H1 (cell line): ENCODE measurements at regions not wholly inside any gene's neighbourhood (a gene's known extent, or its start where the extent isn't known, plus 50 kb on each side); places are given as distances from the start of the nearest gene placed in this dataset.

Experiments used
- CTCF ChIA-PET: fragments of 300-600 bp; sonication (Branson Sonifier 250); formaldehyde crosslinking; loops from one replicate; lab custom pipeline; 2021; ENCODE audit not compliant: partially characterized antibody; lab: Charles Lee
- POLR2A ChIA-PET: fragments of 300-600 bp; sonication (Branson Sonifier 250); formaldehyde crosslinking; loops from one replicate; lab custom pipeline; 2021; ENCODE audit warnings: inconsistent platforms; ENCODE audit not compliant: partially characterized antibody; lab: Charles Lee
- DNase-seq, 2 experiments: peaks; one replicate each; pipeline versions ENCODE4 v3.0.0 to v3.0.0-alpha.2; 2010 to 2022; ENCODE audit warnings: low spot score in 2 of 2, low read depth in 1 of 2, mixed read lengths in 1 of 2
- FAIRE-seq: peaks from 2 replicates; lab custom pipeline; 2011; peaks lifted over from hg19 to GRCh38; lab: Jason Lieb, UNC
- H2AFZ ChIP-seq: 2 replicates; pipeline ENCODE4 v1.8.1; 2012; ENCODE audit warnings: low read length, inconsistent platforms
- H2AK5ac ChIP-seq: 2 replicates; pipeline ENCODE4 v1.6.1; 2013; ENCODE audit warnings: low read depth, low read length
- H2BK120ac ChIP-seq: replicated peaks from 2 replicates; pipeline ENCODE3; 2013; ENCODE audit warnings: low read depth, low read length, inconsistent platforms
- H2BK12ac ChIP-seq: 2 replicates; pipeline ENCODE4 v1.6.1; 2013; ENCODE audit warnings: low read depth, low read length
- H2BK15ac ChIP-seq: 2 replicates; pipeline ENCODE4 v1.6.1; 2013; ENCODE audit warnings: low read length
- H2BK20ac ChIP-seq: 2 replicates; pipeline ENCODE4 v1.6.1; 2013; ENCODE audit warnings: low read length
- H2BK5ac ChIP-seq: 2 replicates; pipeline ENCODE4 v1.6.1; 2013; ENCODE audit warnings: low read depth, low read length
- H3K14ac ChIP-seq: 2 replicates; pipeline ENCODE4 v1.6.1; 2013; ENCODE audit warnings: inconsistent platforms; ENCODE audit not compliant: insufficient read length
- H3K18ac ChIP-seq: 2 replicates; pipeline ENCODE4 v1.6.1; 2013; ENCODE audit warnings: low read length; ENCODE audit errors: extremely low read depth
- H3K23ac ChIP-seq: 2 replicates; pipeline ENCODE4 v1.6.1; 2013; ENCODE audit warnings: inconsistent platforms; ENCODE audit not compliant: insufficient read length
- H3K23me2 ChIP-seq: 2 replicates; pipeline ENCODE4 v1.6.1; 2013; ENCODE audit warnings: low read depth, low read length
- H3K27ac ChIP-seq: 2 replicates; pipeline ENCODE4 v1.6.1; 2011; ENCODE audit warnings: low read depth, low read length, inconsistent platforms
- H3K27me3 ChIP-seq, 4 experiments: replicated peaks in 1 of 4; 1 replicate in 1 of 4; 2 replicates in 3 of 4; pipeline versions ENCODE4 v1.6.1 to v1.8.1; 2011 to 2013; ENCODE audit warnings: low read length in 3 of 4, mild to moderate bottlenecking in 3 of 4, inconsistent platforms in 2 of 4, mixed read lengths in 2 of 4, moderate library complexity in 1 of 4; ENCODE audit not compliant: control insufficient read depth in 3 of 4, insufficient read depth in 3 of 4; ENCODE audit errors: extremely low read depth in 1 of 4
- H3K36me3 ChIP-seq, 4 experiments: 2 replicates each; pipeline versions ENCODE4 v1.6.1 to v1.8.1; 2011 to 2013; ENCODE audit warnings: mild to moderate bottlenecking in 4 of 4, low read length in 3 of 4, moderate library complexity in 2 of 4, control low read depth in 1 of 4, inconsistent platforms in 1 of 4; ENCODE audit not compliant: insufficient read depth in 4 of 4, control insufficient read depth in 2 of 4
- H3K4ac ChIP-seq: replicated peaks from 2 replicates; pipeline ENCODE3; 2013; ENCODE audit warnings: low read length, low read depth, mixed read lengths, inconsistent platforms; ENCODE audit not compliant: insufficient read length
- H3K4me1 ChIP-seq, 4 experiments: replicated peaks in 1 of 4; 1 replicate in 1 of 4; 2 replicates in 3 of 4; pipeline versions ENCODE4 v1.6.1 to v1.8.1; 2011 to 2013; ENCODE audit warnings: low read length in 3 of 4, inconsistent platforms in 2 of 4, mixed read lengths in 1 of 4; ENCODE audit not compliant: insufficient read depth in 4 of 4, control insufficient read depth in 3 of 4
- H3K4me2 ChIP-seq, 2 experiments: 2 replicates each; pipeline versions ENCODE4 v1.6.1 to v1.8.1; 2011 to 2013; ENCODE audit warnings: low read depth in 2 of 2, low read length in 2 of 2, control low read depth in 1 of 2, inconsistent platforms in 1 of 2, mild to moderate bottlenecking in 1 of 2; ENCODE audit not compliant: insufficient read depth in 1 of 2
- H3K4me3 ChIP-seq, 4 experiments: fragments of 200-600, 300-600 bp in 1 of 4; sonication (generic), shearing (Covaris generic), sonication (Bioruptor Twin) in 1 of 4; 2 replicates each; pipeline versions ENCODE4 v1.5.1 to v1.8.1; 2011 to 2016; ENCODE audit warnings: low read length in 4 of 4, low read depth in 3 of 4, control low read depth in 2 of 4, inconsistent platforms in 2 of 4, mild to moderate bottlenecking in 2 of 4, mixed read lengths in 1 of 4, moderate library complexity in 1 of 4; ENCODE audit not compliant: insufficient read depth in 2 of 4; ENCODE audit errors: extremely low read depth in 1 of 4
- H3K56ac ChIP-seq: replicated peaks from 2 replicates; pipeline ENCODE3; 2013; ENCODE audit warnings: low read depth, mild to moderate bottlenecking, mixed read lengths, low read length, inconsistent platforms; ENCODE audit not compliant: insufficient read length
- H3K79me1 ChIP-seq: 2 replicates; pipeline ENCODE4 v1.6.1; 2013; ENCODE audit warnings: low read depth, low read length, control low read depth
- H3K79me2 ChIP-seq, 2 experiments: 2 replicates each; pipeline versions ENCODE4 v1.6.1 to v1.8.1; 2012 to 2013; ENCODE audit warnings: low read length in 2 of 2, mild to moderate bottlenecking in 2 of 2, inconsistent platforms in 1 of 2; ENCODE audit not compliant: insufficient read depth in 2 of 2, control insufficient read depth in 1 of 2
- H3K9ac ChIP-seq, 4 experiments: replicated peaks in 1 of 4; 1 replicate in 1 of 4; 2 replicates in 3 of 4; pipeline versions ENCODE4 v1.6.1 to v1.8.1; 2011 to 2013; ENCODE audit warnings: low read depth in 3 of 4, low read length in 3 of 4, control low read depth in 2 of 4, mild to moderate bottlenecking in 2 of 4, moderate library complexity in 2 of 4, inconsistent platforms in 1 of 4; ENCODE audit errors: extremely low read depth in 1 of 4
- H3K9me3 ChIP-seq, 2 experiments: 2 replicates each; pipeline versions ENCODE4 v1.6.1 to v1.8.1; 2012 to 2013; ENCODE audit warnings: mild to moderate bottlenecking in 2 of 2, moderate library complexity in 2 of 2, control low read depth in 1 of 2, inconsistent platforms in 1 of 2, low read depth in 1 of 2, low read length in 1 of 2, mixed read lengths in 1 of 2; ENCODE audit not compliant: insufficient read depth in 2 of 2
- H4K20me1 ChIP-seq, 2 experiments: replicated peaks in 1 of 2; 2 replicates each; pipeline versions ENCODE3 to v1.8.1; 2011 to 2013; ENCODE audit warnings: inconsistent platforms in 2 of 2, low read length in 2 of 2, mild to moderate bottlenecking in 1 of 2; ENCODE audit not compliant: insufficient read depth in 2 of 2, control insufficient read depth in 1 of 2
- H4K5ac ChIP-seq: 2 replicates; pipeline ENCODE4 v1.6.1; 2013; ENCODE audit warnings: low read length, low read depth, mixed read lengths, inconsistent platforms; ENCODE audit not compliant: insufficient read length
- H4K8ac ChIP-seq: 2 replicates; pipeline ENCODE4 v1.8.0; 2013; ENCODE audit warnings: mild to moderate bottlenecking, moderate library complexity, low read length, inconsistent platforms; ENCODE audit not compliant: insufficient read depth; ENCODE audit errors: extremely low read depth
- H4K91ac ChIP-seq: replicated peaks from 2 replicates; pipeline ENCODE3; 2013; ENCODE audit warnings: low read length, mixed read lengths, inconsistent platforms; ENCODE audit not compliant: insufficient read length
- HDAC2 ChIP-seq, 2 experiments: fragments of 300-600 bp in 1 of 2; sonication (generic) in 1 of 2; IDR thresholded peaks; 2 replicates each; pipeline ENCODE4 v1.6.1; 2011 to 2012; ENCODE audit warnings: low read depth in 2 of 2, low read length in 2 of 2, mild to moderate bottlenecking in 2 of 2, moderate library complexity in 2 of 2, borderline replicate concordance in 1 of 2, inconsistent platforms in 1 of 2
- JUN ChIP-seq: IDR thresholded peaks from 2 replicates; pipeline ENCODE4 v1.6.1; 2011; ENCODE audit warnings: low read depth, mild to moderate bottlenecking, improper control_type of control experiment, low read length
- RXRA ChIP-seq: IDR thresholded peaks from 2 replicates; pipeline ENCODE4 v1.6.1; 2011; ENCODE audit warnings: low read depth, mild to moderate bottlenecking, low read length, moderate library complexity; ENCODE audit not compliant: insufficient read depth
- SIRT6 ChIP-seq: IDR thresholded peaks from one replicate; pipeline ENCODE4 v1.7.1; 2012; ENCODE audit warnings: low read length, inconsistent platforms
- SUZ12 ChIP-seq: fragments of 200-600 bp; sonication (generic); IDR thresholded peaks from 2 replicates; pipeline ENCODE4 v1.6.1; 2012; ENCODE audit warnings: mild to moderate bottlenecking, inconsistent platforms, low read length, moderate library complexity, mixed read lengths
- WGBS, 2 experiments: shearing (Covaris generic) in 1 of 2; methylation state at CpG; one replicate each; pipeline versions ENCODE4 v1.1.6 to v1.1.7; 2013 to 2015; ENCODE audit warnings: low lambda C conversion rate in 2 of 2, mixed read lengths in 2 of 2, inconsistent platforms in 1 of 2, low coverage in 1 of 2, missing lambda C conversion rate in 1 of 2; ENCODE audit not compliant: insufficient replicate concordance in 2 of 2, insufficient coverage in 1 of 2, insufficient read length in 1 of 2; ENCODE audit errors: extremely low coverage in 1 of 2, missing lambda C conversion rate in 1 of 2; 5-methylcytosine and 5-hydroxymethylcytosine counted together

DNA sequence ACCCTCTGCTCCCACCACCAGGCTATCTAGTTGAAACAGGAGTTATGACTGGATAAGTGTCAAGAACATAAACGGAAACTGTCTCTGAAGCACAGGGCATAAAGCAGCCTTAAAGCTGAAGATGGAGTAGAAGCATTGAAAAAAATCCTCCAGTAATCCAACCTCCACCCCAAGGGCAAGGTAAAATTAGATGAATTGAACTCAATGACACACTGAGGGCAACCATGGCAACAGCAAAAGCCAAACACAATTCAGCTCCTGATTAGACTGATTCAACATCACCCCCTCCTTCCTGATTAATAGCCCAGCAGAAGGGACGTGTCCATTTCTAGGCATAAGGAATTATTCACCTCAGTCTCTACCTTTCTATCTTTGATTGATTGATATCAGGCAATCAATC is 183.2 kb upstream of the MAP3K1 start:
- WGBS, 2 experiments = 88% methylated on average over 2 of the region's 2 CpGs; no CpG with 5 or more reads in 1 of the 2 experiments
- POLR2A ChIA-PET = no interaction called here

More for the DNA sequence above, 183.2 kb upstream of the MAP3K1 start:
- Histone ChIP-seq H2AFZ (no peak overlapping the region), H2BK5ac (no peak overlapping the region), H4K5ac (no peak overlapping the region), H4K91ac (no peak overlapping the region), H3K23me2 (no peaks in the 10 kb centered on the region), H3K4me3 (no peak overlapping the region), H2BK120ac (no peak overlapping the region), H3K4me1 (no peaks in the 10 kb centered on the region; a peak in 1 of 7 replicates), H3K56ac (no peak overlapping the region), H2BK15ac (no peak overlapping the region), H3K9ac (no peak overlapping the region), H4K20me1 (no peaks in the 10 kb centered on the region), H2AK5ac (no peak overlapping the region), H3K14ac (no peak overlapping the region), H3K27ac (no peak overlapping the region), H4K8ac (no peak overlapping the region), H3K4ac (no peak overlapping the region), H2BK12ac (no peak overlapping the region), H3K9me3 (peaks cover 3 to 5% of the 10 kb centered on the region in 2 experiments; a peak in 3 of 4 replicates), H3K36me3 (no peaks in the 10 kb centered on the region), H2BK20ac (no peak overlapping the region), H3K18ac (no peak overlapping the region), H3K79me2 (no peaks in the 10 kb centered on the region), H3K79me1 (no peaks in the 10 kb centered on the region), H3K4me2 (no peak overlapping the region), H3K27me3 (no peaks in the 10 kb centered on the region), H3K23ac (no peak overlapping the region)
- CTCF ChIA-PET = interaction anchor here (1.2 kb wide), 1 partner anchor 19 kb away, joined by 3 read pairs; no protein-coding TSS in a partner anchor
- no peak for TF ChIP-seq RXRA
- TF ChIP-seq SUZ12 = no peak
- TF ChIP-seq SIRT6 = no peak
- TF ChIP-seq HDAC2 (IDR thresholded peaks at IDR 0.05; ENCODE audit: borderline replicate concordance in 1 of 2, low read depth in 2 of 2, low read length in 2 of 2) = no peak
- TF ChIP-seq JUN = no peak
- FAIRE-seq (no peak), DNase-seq (no peak)
